GM21619 (cell line): ENCODE measurements at regions not wholly inside any gene's neighbourhood (a gene's known extent, or its start where the extent isn't known, plus 50 kb on each side); places are given as distances from the start of the nearest gene placed in this dataset.
"Not testable (repeated sequence)": the region's sequence is repeated elsewhere in the genome, so short reads cannot be mapped to it uniquely, and the experiment has no call there.

Experiments
- ATAC-seq: cut with Tn5 transposase; IDR thresholded peaks from one replicate; pipeline ENCODE4 v1.9.1; 2021; ENCODE audit not compliant: unreplicated experiment

DNA sequence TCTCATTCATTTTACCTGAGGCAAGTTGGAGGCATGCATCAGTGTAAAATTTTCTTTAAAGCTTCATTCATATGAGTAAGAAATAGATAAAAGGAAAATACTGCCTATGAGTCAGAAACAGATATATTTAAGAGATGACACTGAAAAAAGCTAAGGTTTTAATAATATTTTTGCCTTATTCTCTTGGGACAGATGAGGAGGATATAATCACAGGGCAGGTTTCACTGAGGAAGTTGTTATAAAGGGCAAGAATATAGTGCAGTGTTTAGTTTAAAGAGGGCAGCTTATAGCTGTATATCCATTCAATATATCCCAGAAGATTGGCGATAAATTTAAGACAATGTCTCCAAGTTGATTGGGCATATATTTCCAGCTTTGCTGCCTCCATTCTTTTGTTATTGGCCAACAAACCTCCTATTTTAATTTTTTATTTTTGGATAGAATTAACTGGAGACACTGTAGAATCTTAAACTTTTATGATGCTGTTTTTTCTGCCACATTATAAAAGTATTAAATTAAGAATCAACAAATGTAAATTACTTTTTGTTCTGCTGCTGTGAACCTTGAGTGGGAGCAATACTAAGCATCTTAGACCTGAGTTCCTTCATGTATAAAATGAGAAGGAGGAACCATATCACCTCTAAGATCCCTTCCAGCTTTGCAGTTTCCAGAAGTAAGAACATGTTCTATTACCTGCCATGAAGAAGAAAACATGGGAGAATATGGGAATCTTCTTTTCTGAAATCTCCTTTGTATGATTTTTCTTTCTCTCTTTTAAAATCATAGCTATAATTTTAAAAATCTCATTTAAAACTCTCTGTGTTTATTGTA is 171.6 kb downstream of the S1PR1 start:
- peak; percentile 12 for ATAC-seq

DNA sequence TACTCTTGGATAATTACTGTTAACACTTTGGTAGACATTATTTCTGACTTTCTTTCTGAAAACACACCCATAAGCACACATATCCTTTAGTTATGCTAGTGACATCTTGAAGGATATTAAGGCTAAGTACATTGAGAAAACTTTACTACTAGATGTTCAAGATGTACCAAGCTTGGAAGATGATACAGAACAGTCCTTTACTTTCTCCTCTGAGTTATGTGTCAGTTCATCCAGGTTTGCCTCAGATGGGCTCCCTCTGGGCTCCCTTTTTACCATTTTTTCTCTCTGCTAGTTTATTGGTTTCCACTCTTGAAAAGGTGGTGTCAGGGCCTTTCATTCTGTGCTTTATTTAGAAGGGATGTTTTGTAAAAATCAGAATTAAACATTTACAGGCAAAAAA is 172.3 kb downstream of the S1PR1 start:
- no peak for ATAC-seq

- peak; percentile 50 for ATAC-seq
These were observed 173.4 kb downstream of the S1PR1 start for GRCh38 chr1:101410048-101410878.

DNA sequence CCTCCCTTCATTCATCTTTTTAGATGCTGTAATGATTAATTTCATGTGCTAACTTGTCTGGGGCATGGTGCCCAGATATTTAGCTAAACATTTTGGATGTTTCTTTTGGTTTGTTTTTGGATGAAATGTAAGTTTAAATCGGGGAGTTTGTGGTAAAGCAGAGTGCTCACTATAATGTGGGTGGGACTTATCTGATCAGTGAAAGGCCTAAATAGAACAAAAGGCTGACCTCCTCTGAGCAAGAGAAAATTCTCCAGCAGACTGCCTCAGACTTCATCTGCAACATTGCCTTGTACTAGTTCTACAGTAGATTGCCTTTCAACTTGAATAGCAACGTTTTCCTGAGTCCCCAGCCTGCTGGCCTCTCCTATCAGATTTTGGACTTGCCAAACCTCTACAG is 183.6 kb downstream of the S1PR1 start:
- no peak for ATAC-seq

- not testable (repeated sequence) for ATAC-seq
These were observed 191.3 kb downstream of the S1PR1 start for GRCh38 chr1:101428083-101428482.

GRCh38 chr1:101428562-101428961 is 191.7 kb downstream of the S1PR1 start:
- no peak for ATAC-seq

GRCh38 chr1:101431956-101432510 is 195.2 kb downstream of the S1PR1 start:
- peak; percentile 35 for ATAC-seq

GRCh38 chr1:101435831-101436511 is 199.2 kb downstream of the S1PR1 start:
- ATAC-seq: peak; percentile 57

DNA sequence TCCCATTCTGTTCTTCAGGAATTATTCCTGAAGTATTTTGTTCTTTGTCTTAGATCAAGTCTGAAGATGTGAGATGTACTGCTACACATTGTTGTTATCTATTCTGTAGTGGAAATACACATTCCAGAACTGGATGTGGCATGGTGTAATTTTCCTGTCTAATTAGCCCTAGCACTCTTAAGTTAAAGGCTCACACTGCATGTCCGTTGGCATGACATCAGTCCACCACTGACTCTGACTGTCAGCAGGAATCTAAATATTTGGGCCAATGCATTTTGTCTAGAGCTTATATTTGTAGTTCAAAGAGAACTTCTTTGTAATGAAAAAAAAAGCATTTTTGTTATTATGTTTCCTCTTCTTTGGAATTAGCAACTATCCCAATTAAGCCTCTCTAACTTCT is 201.0 kb downstream of the S1PR1 start:
- ATAC-seq: no peak

GRCh38 chr1:101438359-101438758 is 201.5 kb downstream of the S1PR1 start:
- peak; percentile 58 for ATAC-seq

DNA sequence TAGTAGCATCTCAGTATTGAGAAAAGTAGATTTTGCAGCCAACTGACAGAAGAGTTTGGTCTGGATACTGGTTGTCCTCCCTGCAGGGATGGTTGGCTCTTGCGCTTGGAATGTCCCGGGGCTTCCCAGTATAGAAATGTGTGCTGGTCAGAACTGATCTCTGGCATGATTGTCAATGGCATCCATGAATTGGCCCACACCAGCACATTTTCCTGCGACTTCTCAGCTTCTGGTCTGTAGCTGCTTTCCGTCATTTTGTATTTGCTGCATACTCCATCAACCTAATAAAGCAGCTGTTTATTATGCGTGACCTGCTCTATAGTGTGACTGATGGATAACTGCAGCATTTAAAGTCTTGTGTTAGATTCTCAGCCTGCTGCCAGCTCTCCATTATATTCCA is 203.7 kb downstream of the S1PR1 start:
- ATAC-seq: no peak

- ATAC-seq: no peak
These were observed 207.6 kb downstream of the S1PR1 start for GRCh38 chr1:101444381-101444780.

DNA sequence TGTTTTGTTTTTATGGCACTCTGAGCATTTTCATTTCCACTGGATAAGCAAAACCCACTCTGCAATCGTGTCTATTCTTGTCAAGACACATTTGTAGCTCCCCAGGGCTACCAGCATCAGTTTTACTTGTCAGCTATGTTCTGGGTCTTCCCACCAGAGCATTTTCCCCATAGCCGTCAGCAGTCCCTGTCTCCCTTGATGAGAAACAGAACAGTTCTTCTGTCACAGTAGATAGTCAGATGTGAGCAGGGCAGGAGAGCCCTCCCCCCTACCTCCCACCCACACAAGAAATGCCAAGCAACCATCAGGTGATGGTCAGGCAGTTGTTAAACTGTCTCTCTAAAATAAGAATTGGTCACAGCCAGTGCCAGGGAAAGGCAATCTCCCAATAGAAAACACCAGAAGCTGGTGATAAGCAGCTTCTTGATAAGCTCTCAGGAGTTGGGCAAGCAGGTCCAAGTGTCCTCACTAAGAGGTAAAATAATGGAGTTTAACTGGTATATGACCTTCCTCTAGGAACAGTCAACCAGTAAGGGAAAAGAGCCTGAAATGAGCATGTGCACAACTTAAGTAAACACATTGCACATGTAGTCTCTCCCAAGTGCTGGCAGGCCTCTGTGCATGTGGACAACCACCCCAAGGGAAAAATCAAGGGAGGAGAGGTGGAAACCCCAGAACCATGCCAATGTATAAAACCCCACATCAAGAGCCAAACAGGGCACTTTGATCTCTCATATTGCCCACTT is 208.2 kb downstream of the S1PR1 start:
- ATAC-seq: no peak

DNA sequence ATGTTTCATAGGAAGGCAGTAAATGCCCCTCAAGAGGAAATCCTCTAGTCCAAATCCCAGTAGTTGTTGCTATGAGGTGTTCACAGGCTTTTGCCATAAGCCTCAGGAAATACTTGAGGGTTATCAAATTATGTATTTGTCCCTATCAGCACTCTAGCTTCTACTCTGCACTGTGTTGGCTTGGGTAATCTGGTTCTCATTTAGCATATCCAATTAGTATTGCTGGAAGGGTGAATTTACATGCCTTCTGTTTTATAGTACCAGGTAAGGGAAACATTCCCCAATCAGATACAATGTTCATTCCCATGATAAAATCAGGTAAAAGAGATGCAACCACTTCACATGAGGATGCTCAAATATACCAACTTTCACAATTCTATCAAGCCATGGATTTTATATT is 211.2 kb downstream of the S1PR1 start:
- no peak for ATAC-seq

- not testable (repeated sequence) for ATAC-seq
These were observed 213.9 kb downstream of the S1PR1 start for GRCh38 chr1:101450691-101451090.

DNA sequence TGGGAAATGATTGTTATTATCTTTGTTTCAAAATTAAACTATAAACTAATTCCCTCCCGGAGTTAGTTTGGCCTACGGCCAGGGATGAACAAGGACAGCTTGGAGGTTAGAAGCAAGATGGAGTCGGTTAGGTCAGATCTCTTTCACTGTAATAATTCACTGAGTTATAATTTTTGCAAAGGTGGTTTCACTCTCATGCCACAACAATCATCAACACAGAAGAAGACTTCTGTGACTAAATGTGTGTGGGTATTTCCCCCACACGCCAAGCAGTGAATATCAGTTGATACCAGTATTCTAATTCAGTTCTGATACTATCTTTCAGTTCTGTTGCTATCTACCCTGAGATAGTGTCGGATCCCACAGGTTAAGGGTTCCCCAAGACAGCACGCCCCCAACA is 215.1 kb downstream of the S1PR1 start:
- ATAC-seq: peak; percentile 63

DNA sequence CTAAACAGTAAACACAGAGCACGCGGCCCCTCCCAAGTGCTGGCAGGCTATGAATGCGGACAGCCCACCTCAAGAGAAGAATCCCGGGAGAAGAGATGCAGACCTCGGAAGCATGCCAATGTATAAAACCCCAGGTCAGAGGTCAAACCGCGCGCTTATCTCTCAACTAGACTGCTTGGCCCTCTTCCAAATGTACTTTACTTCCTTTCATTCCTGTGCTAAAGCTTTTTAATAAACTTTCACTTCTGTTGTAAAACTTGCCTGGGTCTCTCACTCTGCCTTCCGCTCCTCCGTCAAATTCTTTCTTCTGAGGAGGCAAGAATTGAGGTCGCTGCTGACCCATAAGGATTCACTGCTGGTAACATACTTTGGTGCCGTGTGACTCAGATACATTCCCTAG is 216.0 kb downstream of the S1PR1 start:
- ATAC-seq: no peak

DNA sequence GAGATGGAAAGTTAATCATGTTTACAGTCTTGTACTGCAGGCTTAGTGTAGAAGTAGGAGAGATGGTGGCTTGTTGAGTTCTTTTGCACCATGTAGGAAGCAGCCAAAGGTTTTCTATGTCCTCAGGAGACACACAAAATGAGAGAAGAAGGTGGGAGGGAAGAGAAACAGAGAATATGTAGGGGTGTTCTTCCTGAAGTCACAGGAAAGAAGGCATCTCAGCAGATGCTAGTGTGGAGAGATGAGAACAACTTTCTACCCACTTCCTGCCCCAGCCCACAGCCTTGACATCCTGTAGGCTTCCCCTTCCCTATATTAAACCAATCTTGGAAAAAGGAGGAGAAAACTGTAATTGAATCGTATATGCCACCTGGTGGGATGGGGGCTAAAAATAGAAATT is 217.0 kb downstream of the S1PR1 start:
- peak; percentile 55 for ATAC-seq

- ATAC-seq: no peak
These were observed 218.3 kb downstream of the S1PR1 start for GRCh38 chr1:101455166-101455565.

DNA sequence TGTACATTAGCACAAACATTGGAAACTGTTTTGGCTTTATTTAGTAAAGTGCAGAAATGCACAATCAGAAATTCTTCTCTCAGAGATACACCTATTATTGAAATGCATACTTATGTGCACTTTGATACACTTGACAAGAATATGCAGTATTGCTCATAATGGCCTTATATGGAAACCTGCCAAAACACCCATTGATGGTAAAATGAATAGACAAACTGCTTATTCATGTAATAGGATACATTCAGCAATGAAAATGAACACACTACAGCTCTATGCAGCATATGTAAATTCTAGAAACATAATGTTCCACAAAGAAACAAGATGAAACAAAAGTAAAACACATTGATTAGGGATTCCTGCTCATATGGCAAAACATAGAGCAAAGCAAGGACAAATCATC is 223.9 kb downstream of the S1PR1 start:
- ATAC-seq: no peak

DNA sequence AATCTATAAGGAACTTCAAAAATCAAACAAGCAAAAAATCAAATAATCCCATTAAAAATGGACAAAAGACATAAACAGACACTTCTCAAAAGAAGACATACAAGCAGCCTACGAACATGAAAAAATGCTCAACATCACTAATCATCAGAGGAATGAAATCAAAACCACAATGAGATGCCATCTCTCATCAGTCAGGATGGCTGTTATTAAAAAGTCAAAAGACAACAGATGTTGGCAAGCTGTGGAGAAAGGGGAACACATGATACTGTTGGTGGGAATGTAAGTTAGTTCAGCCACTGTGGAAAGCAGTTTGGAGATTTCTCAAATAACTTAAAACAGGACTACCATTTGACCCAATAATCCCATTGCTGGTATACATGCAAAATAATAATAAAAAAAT is 226.4 kb downstream of the S1PR1 start:
- no peak for ATAC-seq
